Bronchial epithelial cell (primary cell): ENCODE measurements at regions not wholly inside any gene's neighbourhood (a gene's known extent, or its start where the extent isn't known, plus 50 kb on each side); places are given as distances from the start of the nearest gene placed in this dataset.
A peak's percentile ranks its signal among the peaks of the same experiment; 100 is the strongest.

Experiments
- DNase-seq: peaks from one replicate; pipeline ENCODE4 v3.0.0-alpha.2; 2010; ENCODE audit warnings: low read depth
- FAIRE-seq: peaks from 2 replicates; lab custom pipeline; 2011; peaks lifted over from hg19 to GRCh38; lab: Jason Lieb, UNC
- H3K27me3 ChIP-seq: 2 replicates; pipeline ENCODE4 v1.5.1; 2011; ENCODE audit warnings: low read length; ENCODE audit not compliant: control insufficient read depth, insufficient read depth
- H3K36me3 ChIP-seq: 2 replicates; pipeline ENCODE4 v1.5.1; 2011; ENCODE audit warnings: low read length; ENCODE audit not compliant: control insufficient read depth, insufficient read depth
- H3K4me3 ChIP-seq: 2 replicates; pipeline ENCODE4 v1.5.1; 2011; ENCODE audit warnings: mild to moderate bottlenecking, low read depth, low read length, control low read depth
- TF ChIP-seq, protein P1 (sequence below): IDR thresholded peaks from 2 replicates; pipeline ENCODE4 v1.5.1; 2011; ENCODE audit warnings: mild to moderate bottlenecking, moderate library complexity, low read length, control low read depth, inconsistent platforms; ENCODE audit not compliant: insufficient read depth, severe bottlenecking

GRCh38 chr7:118029826-118030422 lies 154.0 kb upstream of the LSM8 start:
- no peak overlapping the region for H3K4me3 ChIP-seq
- H3K27me3 ChIP-seq, result no peaks in the 10 kb centered on the region
- DNase-seq (no peak), FAIRE-seq (no peak)
- H3K36me3 ChIP-seq, result no peaks in the 10 kb centered on the region
- TF ChIP-seq, protein P1, sequence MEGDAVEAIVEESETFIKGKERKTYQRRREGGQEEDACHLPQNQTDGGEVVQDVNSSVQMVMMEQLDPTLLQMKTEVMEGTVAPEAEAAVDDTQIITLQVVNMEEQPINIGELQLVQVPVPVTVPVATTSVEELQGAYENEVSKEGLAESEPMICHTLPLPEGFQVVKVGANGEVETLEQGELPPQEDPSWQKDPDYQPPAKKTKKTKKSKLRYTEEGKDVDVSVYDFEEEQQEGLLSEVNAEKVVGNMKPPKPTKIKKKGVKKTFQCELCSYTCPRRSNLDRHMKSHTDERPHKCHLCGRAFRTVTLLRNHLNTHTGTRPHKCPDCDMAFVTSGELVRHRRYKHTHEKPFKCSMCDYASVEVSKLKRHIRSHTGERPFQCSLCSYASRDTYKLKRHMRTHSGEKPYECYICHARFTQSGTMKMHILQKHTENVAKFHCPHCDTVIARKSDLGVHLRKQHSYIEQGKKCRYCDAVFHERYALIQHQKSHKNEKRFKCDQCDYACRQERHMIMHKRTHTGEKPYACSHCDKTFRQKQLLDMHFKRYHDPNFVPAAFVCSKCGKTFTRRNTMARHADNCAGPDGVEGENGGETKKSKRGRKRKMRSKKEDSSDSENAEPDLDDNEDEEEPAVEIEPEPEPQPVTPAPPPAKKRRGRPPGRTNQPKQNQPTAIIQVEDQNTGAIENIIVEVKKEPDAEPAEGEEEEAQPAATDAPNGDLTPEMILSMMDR, result no peak

- TF ChIP-seq, protein P1, result no peak
- FAIRE-seq (no peak), DNase-seq (no peak)
- Histone ChIP-seq H3K27me3 (no peaks in the 10 kb centered on the region), H3K36me3 (no peaks in the 10 kb centered on the region), H3K4me3 (no peak overlapping the region)
These were observed 150.7 kb upstream of the LSM8 start for GRCh38 chr7:118033273-118033672.

- peaks cover 2% of the 10 kb centered on the region for H3K27me3 ChIP-seq
- no peak overlapping the region for H3K4me3 ChIP-seq
- FAIRE-seq (no peak), DNase-seq (no peak)
- H3K36me3 ChIP-seq, result no peaks in the 10 kb centered on the region
- TF ChIP-seq, protein P1, result no peak
These were observed 143.9 kb upstream of the LSM8 start for GRCh38 chr7:118039963-118040489.

GRCh38 chr7:118040562-118040961 lies 143.4 kb upstream of the LSM8 start:
- TF ChIP-seq, protein P1, result no peak
- H3K4me3 ChIP-seq, result no peak overlapping the region
- H3K27me3 ChIP-seq, result peaks cover 2% of the 10 kb centered on the region
- FAIRE-seq (no peak), DNase-seq (no peak)
- no peaks in the 10 kb centered on the region for H3K36me3 ChIP-seq

DNA sequence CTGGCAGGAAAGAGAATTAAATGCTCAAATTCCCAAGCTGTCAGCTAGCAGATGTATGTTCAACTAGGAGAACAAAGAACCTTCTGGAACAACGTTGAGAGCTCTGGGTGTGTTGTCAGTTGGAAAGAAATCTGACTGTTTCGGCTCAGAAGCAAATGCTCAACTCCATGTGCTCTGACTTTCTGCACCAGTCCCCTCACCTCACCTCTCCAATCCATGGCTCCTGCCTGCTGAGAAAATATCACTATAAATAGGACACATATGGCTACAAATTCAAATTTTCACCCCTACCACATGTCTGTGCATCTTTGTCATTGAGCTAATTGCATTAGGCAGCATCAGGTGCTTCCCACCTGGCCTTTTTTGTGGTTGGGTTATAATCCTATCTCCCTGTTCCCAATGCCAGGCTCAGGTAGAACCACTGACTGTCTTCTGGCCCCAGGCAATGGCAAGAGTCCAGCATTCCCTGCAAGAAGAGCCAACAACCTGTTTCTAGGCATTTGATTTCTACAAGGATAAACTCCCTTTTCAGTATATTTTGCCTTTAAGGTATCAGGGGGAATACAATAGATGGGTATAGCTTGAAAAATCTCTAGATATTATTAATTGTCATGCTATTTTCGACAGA lies 142.6 kb upstream of the LSM8 start:
- no peak overlapping the region for H3K4me3 ChIP-seq
- no peaks in the 10 kb centered on the region for H3K36me3 ChIP-seq
- H3K27me3 ChIP-seq, result peaks cover 2% of the 10 kb centered on the region
- no peak for FAIRE-seq
- peak; percentile 13 for DNase-seq
- TF ChIP-seq, protein P1, result no peak

GRCh38 chr7:118045629-118046028 lies 138.3 kb upstream of the LSM8 start:
- no peak overlapping the region for H3K4me3 ChIP-seq
- DNase-seq (no peak), FAIRE-seq (no peak)
- TF ChIP-seq, protein P1, result no peak
- peaks cover 2% of the 10 kb centered on the region for H3K27me3 ChIP-seq
- H3K36me3 ChIP-seq, result no peaks in the 10 kb centered on the region
